MM.1S (cell line): ENCODE measurements at regions not wholly inside any gene's neighbourhood (a gene's known extent, or its start where the extent isn't known, plus 50 kb on each side); places are given as distances from the start of the nearest gene placed in this dataset.

Experiments used
- EZH2 ChIP-seq: fragments of 300-600 bp; sonication (generic); optimal IDR thresholded peaks from 2 replicates; pipeline ENCODE3; 2017; ENCODE audit warnings: low read depth, mild to moderate bottlenecking, antibody characterized with exemption, low read length, mixed read lengths
- EZH2phosphoT487 ChIP-seq: fragments of 300-600 bp; sonication (generic); IDR thresholded peaks from 2 replicates; pipeline ENCODE4 v1.6.1; 2018; ENCODE audit warnings: antibody characterized with exemption, low read length
- TF ChIP-seq, protein P1 (sequence below): fragments of 300-600 bp; sonication (generic); IDR thresholded peaks from 2 replicates; pipeline ENCODE4 v1.5.1; 2016; ENCODE audit warnings: antibody characterized with exemption, low read length, mixed read lengths

DNA sequence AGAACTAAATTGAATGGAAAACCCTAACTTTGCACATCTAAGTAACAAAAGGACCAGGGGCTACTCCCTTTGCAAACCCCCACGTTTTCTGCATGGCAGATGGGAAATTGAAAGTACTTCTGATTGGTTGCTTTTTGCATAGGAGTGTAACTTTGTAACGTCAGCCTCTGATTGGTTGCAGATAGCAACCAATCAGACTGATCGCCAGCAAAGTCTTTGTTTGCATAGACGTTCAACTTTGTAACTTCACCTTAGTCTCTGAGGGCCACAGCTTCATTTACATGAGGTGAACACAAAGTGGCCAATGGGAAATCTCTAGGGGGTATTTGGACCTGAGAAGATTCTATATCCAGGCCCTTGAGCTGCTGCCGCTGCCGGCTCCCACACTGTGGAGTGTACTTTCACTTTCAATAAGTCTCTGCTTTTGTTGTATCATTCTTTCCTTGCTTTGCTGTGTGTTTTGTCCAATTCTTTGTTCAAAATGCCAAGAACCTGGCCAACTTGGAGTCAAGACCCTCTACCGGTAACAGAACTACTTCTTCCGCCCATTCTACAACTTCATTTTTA lies 102.5 kb upstream of the PRICKLE1 start:
- TF ChIP-seq, protein P1, sequence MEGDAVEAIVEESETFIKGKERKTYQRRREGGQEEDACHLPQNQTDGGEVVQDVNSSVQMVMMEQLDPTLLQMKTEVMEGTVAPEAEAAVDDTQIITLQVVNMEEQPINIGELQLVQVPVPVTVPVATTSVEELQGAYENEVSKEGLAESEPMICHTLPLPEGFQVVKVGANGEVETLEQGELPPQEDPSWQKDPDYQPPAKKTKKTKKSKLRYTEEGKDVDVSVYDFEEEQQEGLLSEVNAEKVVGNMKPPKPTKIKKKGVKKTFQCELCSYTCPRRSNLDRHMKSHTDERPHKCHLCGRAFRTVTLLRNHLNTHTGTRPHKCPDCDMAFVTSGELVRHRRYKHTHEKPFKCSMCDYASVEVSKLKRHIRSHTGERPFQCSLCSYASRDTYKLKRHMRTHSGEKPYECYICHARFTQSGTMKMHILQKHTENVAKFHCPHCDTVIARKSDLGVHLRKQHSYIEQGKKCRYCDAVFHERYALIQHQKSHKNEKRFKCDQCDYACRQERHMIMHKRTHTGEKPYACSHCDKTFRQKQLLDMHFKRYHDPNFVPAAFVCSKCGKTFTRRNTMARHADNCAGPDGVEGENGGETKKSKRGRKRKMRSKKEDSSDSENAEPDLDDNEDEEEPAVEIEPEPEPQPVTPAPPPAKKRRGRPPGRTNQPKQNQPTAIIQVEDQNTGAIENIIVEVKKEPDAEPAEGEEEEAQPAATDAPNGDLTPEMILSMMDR: no peak
- TF ChIP-seq EZH2phosphoT487 (no peak), EZH2 (no peak)
